GM12878 (cell line): ENCODE measurements at regions not wholly inside any gene's neighbourhood (a gene's known extent, or its start where the extent isn't known, plus 50 kb on each side); places are given as distances from the start of the nearest gene placed in this dataset.

Experiments used
- ATF2 ChIP-seq: IDR thresholded peaks from 2 replicates; pipeline ENCODE4 v1.6.1; 2012; ENCODE audit warnings: low read length, inconsistent platforms
- ATF3 ChIP-seq: IDR thresholded peaks from 2 replicates; pipeline ENCODE4 v1.6.1; 2011; ENCODE audit warnings: low read depth, mild to moderate bottlenecking, low read length, moderate library complexity, borderline replicate concordance; ENCODE audit errors: extremely low read depth
- ATF7 ChIP-seq: fragments of 450-650 bp; IDR thresholded peaks from 2 replicates; pipeline ENCODE4 v1.6.1; 2016; ENCODE audit warnings: low read depth, mild to moderate bottlenecking
- BCL11A ChIP-seq: IDR thresholded peaks from 2 replicates; pipeline ENCODE4 v1.6.1; 2011; ENCODE audit warnings: low read depth, low read length
- EP300 ChIP-seq, 2 experiments: fragments of 150-350 bp in 1 of 2; IDR thresholded peaks; 2 replicates each; pipeline ENCODE4 v1.6.1; 2011 to 2012; ENCODE audit warnings: low read depth in 2 of 2, low read length in 2 of 2, borderline replicate concordance in 1 of 2, improper control_type of control experiment in 1 of 2, inconsistent platforms in 1 of 2; ENCODE audit not compliant: control insufficient read depth in 1 of 2
- FOS ChIP-seq: IDR thresholded peaks from 3 replicates; pipeline ENCODE4 v1.6.1; 2011; ENCODE audit warnings: borderline replicate concordance; ENCODE audit not compliant: insufficient read length; ENCODE audit errors: extremely low read depth
- FOXM1 ChIP-seq: IDR thresholded peaks from 2 replicates; pipeline ENCODE4 v1.6.1; 2012; ENCODE audit warnings: low read depth, mild to moderate bottlenecking, inconsistent platforms, low read length, moderate library complexity
- IKZF1 ChIP-seq: fragments of 450-650 bp; conservative IDR thresholded peaks from 2 replicates; pipeline ENCODE4 v1.6.1; 2017; ENCODE audit warnings: antibody characterized with exemption, mild to moderate bottlenecking
- JUNB ChIP-seq: IDR thresholded peaks from 2 replicates; pipeline ENCODE4 v1.6.1; 2016; ENCODE audit warnings: antibody characterized with exemption, mild to moderate bottlenecking
- MLLT1 ChIP-seq: fragments of 450-650 bp; IDR thresholded peaks from 2 replicates; pipeline ENCODE4 v1.6.1; 2016; ENCODE audit warnings: mild to moderate bottlenecking
- PRDM15 ChIP-seq: fragments of 450-650 bp; formaldehyde crosslinking; IDR thresholded peaks from 2 replicates; pipeline ENCODE4 v1.4.0; 2020; ENCODE audit warnings: mild to moderate bottlenecking, moderate library complexity
- RUNX3 ChIP-seq: IDR thresholded peaks from 2 replicates; pipeline ENCODE4 v1.6.1; 2012; ENCODE audit warnings: low read length, inconsistent platforms
- SMAD1 ChIP-seq: fragments of 450-650 bp; IDR thresholded peaks from 2 replicates; pipeline ENCODE4 v1.6.1; 2018; ENCODE audit warnings: mild to moderate bottlenecking, low read depth; ENCODE audit not compliant: partially characterized antibody
- SMARCA5 ChIP-seq: fragments of 450-650 bp; IDR thresholded peaks from 2 replicates; pipeline ENCODE4 v1.6.1; 2017; ENCODE audit warnings: mild to moderate bottlenecking
- SMC3 ChIP-seq: IDR thresholded peaks from 2 replicates; pipeline ENCODE4 v1.6.1; 2011; ENCODE audit warnings: low read length, improper control_type of control experiment, borderline replicate concordance
- SPI1 ChIP-seq: IDR thresholded peaks from 2 replicates; pipeline ENCODE4 v1.6.1; 2011; ENCODE audit warnings: low read depth, mild to moderate bottlenecking, low read length, moderate library complexity, borderline replicate concordance; ENCODE audit not compliant: insufficient read depth
- STAT3 ChIP-seq: IDR thresholded peaks from 2 replicates; pipeline ENCODE4 v1.6.1; 2011; ENCODE audit warnings: low read depth, low read length, improper control_type of control experiment
- ZNF24 ChIP-seq: fragments of 450-650 bp; IDR thresholded peaks from 2 replicates; pipeline ENCODE4 v1.6.1; 2017; ENCODE audit warnings: antibody characterized with exemption, mild to moderate bottlenecking
- ZNF384 ChIP-seq: IDR thresholded peaks from 2 replicates; pipeline ENCODE4 v1.6.1; 2012; ENCODE audit warnings: low read depth, mild to moderate bottlenecking, low read length, improper control_type of control experiment, borderline replicate concordance
- TF ChIP-seq, protein P1 (sequence below): fragments of 450-650 bp; IDR thresholded peaks from 2 replicates; pipeline ENCODE4 v1.6.1; 2017; ENCODE audit warnings: low read depth, mild to moderate bottlenecking, moderate library complexity

- TF ChIP-seq EP300 (IDR thresholded peaks at IDR 0.05; ENCODE audit: borderline replicate concordance in 1 of 2, control insufficient read depth in 1 of 2, low read depth in 2 of 2, low read length in 2 of 2) (peak; percentile 44 to 46; a peak in 1 of 4 replicates), ATF3 (no peak), ZNF384 (no peak), SMAD1 (peak; percentile 19), IKZF1 (peak; percentile 87), BCL11A (no peak), STAT3 (no peak), FOS (no peak), MLLT1 (peak; percentile 51; the same call in 1 of the 2 replicates), ZNF24 (peak; percentile 39; the same call in 1 of the 2 replicates), ATF7 (peak; percentile 70; the same call in 1 of the 2 replicates), PRDM15 (no peak), JUNB (peak; percentile 56), SPI1 (peak; percentile 88), SMARCA5 (peak; percentile 27; the same call in 1 of the 2 replicates), ATF2 (peak; percentile 73), FOXM1 (peak; percentile 43; the same call in 1 of the 2 replicates), SMC3 (no peak), RUNX3 (peak; percentile 89)
- TF ChIP-seq, protein P1, sequence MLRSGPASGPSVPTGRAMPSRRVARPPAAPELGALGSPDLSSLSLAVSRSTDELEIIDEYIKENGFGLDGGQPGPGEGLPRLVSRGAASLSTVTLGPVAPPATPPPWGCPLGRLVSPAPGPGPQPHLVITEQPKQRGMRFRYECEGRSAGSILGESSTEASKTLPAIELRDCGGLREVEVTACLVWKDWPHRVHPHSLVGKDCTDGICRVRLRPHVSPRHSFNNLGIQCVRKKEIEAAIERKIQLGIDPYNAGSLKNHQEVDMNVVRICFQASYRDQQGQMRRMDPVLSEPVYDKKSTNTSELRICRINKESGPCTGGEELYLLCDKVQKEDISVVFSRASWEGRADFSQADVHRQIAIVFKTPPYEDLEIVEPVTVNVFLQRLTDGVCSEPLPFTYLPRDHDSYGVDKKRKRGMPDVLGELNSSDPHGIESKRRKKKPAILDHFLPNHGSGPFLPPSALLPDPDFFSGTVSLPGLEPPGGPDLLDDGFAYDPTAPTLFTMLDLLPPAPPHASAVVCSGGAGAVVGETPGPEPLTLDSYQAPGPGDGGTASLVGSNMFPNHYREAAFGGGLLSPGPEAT, result peak; percentile 82
Measured at GRCh38 chr2:171247741-171248662, 87.3 kb upstream of the TLK1 start (continued).
